GM21381 (cell line): ENCODE measurements at regions not wholly inside any gene's neighbourhood (a gene's known extent, or its start where the extent isn't known, plus 50 kb on each side); places are given as distances from the start of the nearest gene placed in this dataset.
"Not testable (repeated sequence)": the region's sequence is repeated elsewhere in the genome, so short reads cannot be mapped to it uniquely, and the experiment has no call there.

Experiments
- ATAC-seq: cut with Tn5 transposase; IDR thresholded peaks from one replicate; pipeline ENCODE4 v1.9.1; 2021; ENCODE audit warnings: mild to moderate bottlenecking, moderate library complexity; ENCODE audit not compliant: unreplicated experiment

- ATAC-seq = not testable (repeated sequence)
These were observed 197.8 kb upstream of the SLCO3A1 start for GRCh38 chr15:91655563-91656290.

DNA sequence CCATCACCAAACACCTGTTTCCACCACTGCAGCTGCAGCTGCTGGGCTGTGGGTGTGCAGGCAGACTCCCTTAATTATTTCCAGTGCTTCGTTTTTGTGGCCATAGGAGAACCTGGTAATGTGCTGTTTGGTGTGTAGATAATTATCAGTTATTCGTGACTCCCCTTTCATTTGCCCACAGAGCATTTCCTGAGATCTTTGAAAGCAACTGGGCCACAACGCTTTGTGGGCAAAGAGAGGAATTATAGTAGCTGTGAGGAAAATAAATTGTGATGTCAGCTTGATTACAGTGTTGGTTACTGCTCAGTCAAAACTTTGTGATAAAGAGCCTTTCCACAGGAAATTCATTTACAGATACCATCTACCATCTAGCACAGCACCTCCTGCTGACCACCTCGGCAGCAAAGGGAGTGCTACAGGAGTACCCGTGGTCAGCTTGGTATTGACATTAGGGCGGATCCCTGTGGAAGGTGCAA lies 193.3 kb upstream of the SLCO3A1 start:
- ATAC-seq = no peak

DNA sequence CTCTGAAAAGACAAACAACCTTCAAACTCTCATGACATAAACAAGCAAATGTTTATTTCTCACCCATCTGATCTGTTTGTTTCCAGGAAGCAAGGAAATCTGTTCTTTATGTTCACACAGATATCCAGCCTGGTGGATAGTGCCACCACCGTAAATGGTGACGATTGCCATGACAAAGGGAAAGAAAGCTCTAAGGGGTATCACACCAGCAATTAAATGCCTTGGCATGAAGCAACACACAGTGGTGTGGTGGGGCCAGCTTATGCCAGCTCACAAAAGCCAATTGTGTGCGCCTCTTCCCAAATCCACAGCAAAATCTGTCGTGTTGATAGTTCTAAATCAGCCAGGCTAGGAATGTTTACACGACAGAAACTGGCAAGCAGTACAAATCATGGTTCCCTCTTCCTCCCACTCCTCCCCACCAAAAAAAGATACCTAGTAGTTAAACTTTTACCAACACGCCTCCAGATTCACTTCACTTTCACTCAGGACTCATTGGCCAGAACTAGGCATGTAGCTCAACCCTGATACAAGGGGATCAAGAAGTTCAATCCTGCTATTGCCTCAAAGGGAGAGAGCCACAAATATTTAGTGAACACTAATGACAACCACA lies 189.2 kb upstream of the SLCO3A1 start:
- no peak for ATAC-seq

GRCh38 chr15:91665212-91665611 lies 188.3 kb upstream of the SLCO3A1 start:
- no peak for ATAC-seq

DNA sequence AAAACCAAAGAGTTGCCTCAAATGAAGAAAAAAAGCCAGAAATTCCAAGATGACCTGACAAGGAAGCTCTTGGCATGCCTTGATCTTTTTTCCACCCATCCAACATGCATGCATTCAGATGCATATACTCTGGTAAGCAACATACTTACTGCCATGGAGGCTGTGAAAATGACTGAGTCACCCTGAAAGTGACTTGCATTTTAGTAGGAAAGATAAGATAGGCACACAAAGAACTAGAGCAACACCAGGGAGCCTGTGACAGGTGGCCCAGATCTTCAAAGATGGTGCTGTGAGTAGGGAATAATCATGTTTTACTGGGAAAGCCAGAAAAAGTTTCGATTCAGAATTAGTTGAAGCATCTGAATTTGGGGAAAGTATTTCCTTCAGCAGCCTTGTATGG lies 185.1 kb upstream of the SLCO3A1 start:
- ATAC-seq = no peak

- no peak for ATAC-seq
These were observed 183.4 kb upstream of the SLCO3A1 start for GRCh38 chr15:91670108-91670507.

GRCh38 chr15:91678003-91678402 lies 175.5 kb upstream of the SLCO3A1 start:
- no peak for ATAC-seq

- no peak for ATAC-seq
These were observed 174.1 kb upstream of the SLCO3A1 start for GRCh38 chr15:91679447-91679846.

DNA sequence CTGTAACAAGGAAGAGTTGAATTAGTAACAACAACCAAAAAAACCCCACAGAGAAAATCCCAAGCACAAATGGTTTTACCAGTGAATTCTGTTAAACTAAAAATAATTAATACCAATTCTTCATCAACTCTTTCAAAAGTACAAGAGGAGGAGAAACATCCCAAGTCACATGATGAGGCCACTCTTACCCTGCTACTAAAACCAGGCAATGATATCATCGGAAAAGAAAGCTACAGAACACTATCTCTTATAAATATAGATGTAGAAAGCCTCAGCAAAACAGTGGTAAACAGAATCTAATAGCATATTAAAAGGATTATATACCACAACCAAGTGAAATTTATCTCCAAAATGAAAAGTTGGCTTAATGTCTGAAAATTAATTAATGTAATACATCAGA lies 168.1 kb upstream of the SLCO3A1 start:
- no peak for ATAC-seq

- ATAC-seq = no peak
These were observed 164.7 kb upstream of the SLCO3A1 start for GRCh38 chr15:91688811-91689210.

DNA sequence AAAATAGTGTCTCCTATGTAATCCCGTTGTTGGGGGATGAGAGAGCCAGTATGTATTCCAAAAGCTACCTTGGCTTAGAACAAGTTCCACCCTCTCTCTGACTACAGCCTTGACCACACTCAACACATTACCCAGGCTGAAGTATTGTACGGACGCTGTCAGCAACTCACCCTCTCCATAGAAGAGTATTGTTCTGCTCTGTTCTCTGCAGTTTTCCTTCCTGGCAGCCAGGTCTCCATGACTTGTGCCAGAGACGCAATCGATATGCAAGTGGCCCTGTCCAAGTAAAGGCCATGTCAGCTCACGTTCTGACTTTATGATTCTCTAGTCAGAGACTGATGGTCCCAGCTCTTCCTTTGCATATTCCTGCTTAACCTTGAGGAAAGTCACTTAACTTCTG lies 164.1 kb upstream of the SLCO3A1 start:
- no peak for ATAC-seq

GRCh38 chr15:91692596-91692995 lies 160.9 kb upstream of the SLCO3A1 start:
- no peak for ATAC-seq

GRCh38 chr15:91694131-91694830 lies 159.2 kb upstream of the SLCO3A1 start:
- ATAC-seq = no peak

DNA sequence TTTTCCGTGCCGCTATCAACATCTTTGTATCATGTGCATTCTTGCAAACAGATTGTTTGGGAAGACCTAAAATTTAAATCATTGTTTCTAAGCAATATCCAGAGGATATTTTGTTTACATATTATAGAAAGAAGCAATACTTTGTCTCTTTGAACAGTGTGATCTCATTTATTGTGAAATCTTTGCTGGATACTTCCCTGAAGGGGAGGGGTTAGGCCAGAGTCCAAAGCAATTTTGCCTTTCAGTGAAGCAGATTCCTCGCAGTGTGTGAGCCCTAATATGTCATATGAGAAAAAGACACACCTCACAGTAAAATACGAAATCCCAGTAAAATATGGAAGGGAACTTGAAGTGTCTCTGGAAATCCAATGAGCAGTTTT lies 158.7 kb upstream of the SLCO3A1 start:
- ATAC-seq = no peak

DNA sequence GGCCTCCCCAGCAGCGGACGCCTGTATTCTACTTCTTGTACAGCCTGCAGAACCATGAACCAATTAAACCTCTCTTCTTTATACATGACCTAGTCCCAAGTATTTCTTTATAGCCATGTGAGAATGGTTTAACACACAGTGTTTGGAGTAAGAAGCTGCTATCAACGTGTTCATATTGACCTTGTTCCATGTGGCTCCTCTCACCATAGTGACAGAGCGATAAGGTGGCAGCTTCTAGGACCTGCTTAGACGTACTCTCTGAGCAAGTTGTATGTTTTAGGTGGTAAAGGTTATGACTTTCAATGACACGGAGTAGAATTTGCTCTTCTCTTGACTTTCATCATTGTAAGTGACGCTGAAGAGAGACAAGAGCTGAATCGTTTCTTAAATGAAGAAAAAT lies 157.7 kb upstream of the SLCO3A1 start:
- no peak for ATAC-seq

DNA sequence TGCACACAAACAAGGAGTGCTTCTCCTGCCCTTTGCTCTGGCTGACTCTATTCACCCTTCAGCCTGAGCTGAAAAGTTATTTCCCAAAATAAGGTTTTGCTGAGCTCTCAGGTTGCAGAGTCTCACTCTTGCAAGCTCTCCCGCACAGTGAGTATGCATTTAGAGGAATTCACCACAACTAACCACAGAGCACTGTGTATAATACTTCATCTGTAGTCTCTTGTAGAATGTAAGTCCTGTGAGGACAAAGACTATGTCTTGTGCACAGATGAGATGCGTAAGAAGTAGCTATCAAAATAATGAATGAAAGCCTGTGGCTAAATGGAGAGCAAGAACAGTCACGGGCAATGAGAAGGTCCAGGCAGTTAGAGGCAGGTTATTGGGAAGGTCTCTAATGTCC lies 156.5 kb upstream of the SLCO3A1 start:
- ATAC-seq = no peak

DNA sequence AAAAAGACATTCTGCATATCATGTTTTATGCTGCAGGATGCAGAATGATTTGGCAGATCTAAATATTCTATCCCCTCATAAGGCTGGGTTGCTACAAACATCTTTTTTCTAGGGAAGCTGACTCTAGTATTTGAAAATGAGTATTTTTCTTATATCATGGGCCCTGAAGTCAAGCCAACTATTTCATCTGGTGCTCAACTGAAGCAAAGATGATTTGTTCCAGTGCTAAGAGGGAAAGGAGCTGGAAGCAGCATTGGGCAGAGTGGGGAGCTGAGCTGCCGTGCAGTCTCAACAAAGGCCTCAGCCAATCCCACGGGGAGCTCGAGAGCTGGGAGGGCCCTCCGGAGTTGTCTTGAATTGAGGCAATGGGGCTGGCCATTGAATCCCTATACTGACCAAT lies 155.3 kb upstream of the SLCO3A1 start:
- no peak for ATAC-seq

GRCh38 chr15:91699741-91700140 lies 153.8 kb upstream of the SLCO3A1 start:
- no peak for ATAC-seq

DNA sequence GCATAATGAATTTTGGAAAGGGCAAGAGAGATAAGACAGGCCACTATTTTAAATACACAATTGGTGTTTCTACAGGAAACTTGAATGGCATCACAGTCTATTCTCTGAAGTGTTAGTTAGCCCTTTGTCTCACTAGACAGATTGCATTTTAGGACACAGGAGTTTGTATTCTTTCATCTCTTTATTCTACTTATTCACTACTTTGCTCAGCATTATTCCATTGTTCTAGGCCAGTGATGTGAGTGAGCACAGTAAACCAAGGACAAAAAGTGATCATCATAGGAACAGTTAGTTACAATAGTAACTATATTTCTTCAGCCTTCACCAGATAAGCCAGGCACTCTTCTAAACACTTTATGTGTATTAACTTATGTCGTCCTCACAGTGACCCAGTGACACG lies 150.2 kb upstream of the SLCO3A1 start:
- ATAC-seq = no peak

DNA sequence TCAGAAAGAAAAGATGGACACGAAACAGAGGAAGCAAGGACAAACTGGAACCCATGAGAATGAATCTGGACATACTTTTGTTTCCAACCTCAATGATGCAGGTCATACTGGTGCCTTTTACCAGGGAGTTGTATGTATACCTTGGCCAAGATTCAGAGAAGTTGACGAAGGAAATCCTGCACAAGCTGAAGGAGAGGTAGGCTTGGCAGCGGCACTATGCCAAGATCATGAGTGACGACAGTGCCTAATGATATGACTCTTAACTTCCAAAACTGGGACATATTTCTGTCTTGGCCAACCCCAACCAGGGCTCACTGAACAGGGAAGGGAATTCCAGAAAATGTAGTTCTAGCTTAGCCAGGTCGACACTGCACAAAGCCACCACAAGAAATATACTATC lies 149.2 kb upstream of the SLCO3A1 start:
- no peak for ATAC-seq

DNA sequence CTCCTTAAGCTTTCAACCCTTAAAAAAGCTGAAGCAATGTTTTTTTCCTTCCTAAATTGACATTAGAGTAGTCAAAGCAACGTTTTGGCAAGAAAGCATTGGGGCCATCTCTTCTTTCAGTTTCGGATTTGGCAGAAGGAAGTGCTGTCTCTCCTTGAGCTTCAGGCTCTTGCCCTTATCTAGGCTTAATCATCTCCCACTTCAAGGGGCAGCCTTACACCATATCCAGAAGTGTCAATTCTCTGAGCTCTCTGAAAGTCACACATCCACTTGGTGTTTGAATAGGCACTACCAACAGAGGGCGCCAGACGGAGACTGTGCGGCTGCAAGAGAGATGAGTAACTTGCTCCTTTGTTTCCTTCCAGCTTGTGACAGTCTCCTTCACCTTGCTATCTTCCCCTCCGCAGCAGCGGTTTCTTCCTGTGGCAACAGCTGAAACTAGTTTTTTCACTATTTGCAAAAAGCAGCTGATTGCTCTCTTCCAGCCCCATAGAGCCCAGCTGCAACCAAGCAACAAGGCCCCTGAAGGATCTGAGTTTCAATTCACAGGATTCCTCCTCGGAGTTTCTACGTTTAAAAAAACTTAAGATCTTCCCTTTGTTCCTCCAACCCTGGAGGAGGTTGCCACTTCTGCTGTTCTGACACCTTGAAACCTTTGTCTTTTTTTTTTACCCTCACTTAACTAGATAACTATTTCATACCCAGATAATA lies 147.0 kb upstream of the SLCO3A1 start:
- peak; percentile 70 for ATAC-seq
